Stimulated activated CD8-positive, alpha-beta memory T cell treated with anti-CD3 and anti-CD28 coated beads, Interleukin-12 subunit alpha, Interleukin-12 subunit beta, amount 100 ng/mL, for 24 hours (primary cell): ENCODE measurements at regions not wholly inside any gene's neighbourhood (a gene's known extent, or its start where the extent isn't known, plus 50 kb on each side); places are given as distances from the start of the nearest gene placed in this dataset.

Experiments used
- DNase-seq: peaks from one replicate; pipeline ENCODE4 v3.0.0-alpha.2; 2020; ENCODE audit errors: extremely low read depth

DNA sequence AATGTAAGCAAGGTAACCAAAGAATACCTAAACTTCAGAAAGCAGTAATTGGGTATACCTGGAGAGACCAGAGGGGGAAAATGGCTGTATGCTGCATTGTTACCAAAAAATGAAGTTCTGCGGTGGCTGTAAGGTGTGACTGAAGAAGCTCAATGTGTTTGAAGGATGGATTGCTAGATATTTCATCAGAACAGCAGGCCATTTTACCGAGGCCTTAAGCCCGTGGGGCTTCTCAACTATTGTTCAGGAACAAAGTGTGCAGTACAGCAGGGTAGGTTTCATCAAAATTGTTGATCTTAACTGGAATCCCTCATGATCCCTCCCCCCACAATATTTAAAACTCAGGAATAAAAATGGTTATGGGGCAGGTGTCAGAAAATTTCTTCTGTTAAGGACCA, 204.0 kb upstream of the GHITM start:
- DNase-seq: no peak

- no peak for DNase-seq
Measured at GRCh38 chr10:83935911-83936310, 203.4 kb upstream of the GHITM start.

GRCh38 chr10:83937161-83937560, 202.1 kb upstream of the GHITM start:
- DNase-seq: no peak

DNA sequence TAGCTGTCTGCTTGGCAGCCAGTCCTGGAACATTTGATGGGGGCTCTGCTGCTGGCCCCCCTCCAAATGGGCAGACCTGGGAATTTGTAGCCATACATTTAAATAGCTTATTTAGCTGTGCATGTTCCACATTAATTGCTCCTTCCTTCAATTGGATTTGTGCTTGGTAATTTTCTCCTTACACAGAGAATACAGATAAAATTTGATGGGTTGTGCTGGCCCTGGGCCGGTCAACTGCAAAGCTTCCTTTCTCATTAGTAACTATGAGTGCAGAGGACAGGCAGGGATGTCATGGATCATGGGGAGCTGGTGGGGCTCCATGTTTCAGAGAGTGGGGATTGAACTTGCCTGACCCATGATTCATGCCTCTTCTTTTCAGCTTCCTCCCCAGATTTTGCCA, 201.5 kb upstream of the GHITM start:
- DNase-seq: no peak

- no peak for DNase-seq
Measured at GRCh38 chr10:83941189-83941588, 198.1 kb upstream of the GHITM start.

- no peak for DNase-seq
Measured at GRCh38 chr10:83942410-83942809, 196.9 kb upstream of the GHITM start.

DNA sequence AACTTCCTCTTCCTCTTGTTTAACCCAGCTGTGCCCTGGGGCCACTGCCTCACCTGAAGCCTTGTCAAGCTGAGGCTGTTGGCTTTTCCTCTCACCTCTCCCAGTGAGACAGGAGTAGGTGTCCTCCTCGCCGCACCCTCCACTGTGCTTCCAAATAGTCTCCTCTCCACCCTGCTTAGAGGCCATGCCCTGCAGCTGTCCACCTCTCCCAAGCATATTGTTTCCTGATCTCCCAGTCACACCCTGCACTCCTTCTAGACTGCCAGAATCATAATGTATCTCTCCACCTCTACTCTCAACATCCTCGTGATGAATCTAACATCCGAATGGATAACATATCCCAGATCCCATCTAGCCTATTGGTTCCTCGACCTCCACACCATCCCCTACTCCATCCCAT, 196.3 kb upstream of the GHITM start:
- no peak for DNase-seq

DNA sequence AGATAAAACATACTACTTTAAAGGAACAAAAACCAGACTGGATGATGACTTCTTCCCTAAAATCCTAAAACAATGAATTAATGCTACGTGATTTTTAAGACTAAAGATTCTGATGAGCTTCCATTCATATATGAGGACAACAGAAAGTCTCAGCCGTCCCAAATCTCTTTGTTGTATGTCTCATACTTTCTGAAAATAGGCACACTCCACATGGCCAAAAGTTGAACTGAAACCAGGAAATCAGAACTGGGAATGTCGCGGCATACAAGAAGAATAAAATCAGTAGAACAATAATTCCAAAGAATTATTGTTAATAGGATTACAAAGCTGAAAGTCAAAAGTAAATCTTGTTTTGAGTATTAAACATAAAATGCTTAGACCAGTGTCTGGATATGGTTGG, 195.4 kb upstream of the GHITM start:
- no peak for DNase-seq

DNA sequence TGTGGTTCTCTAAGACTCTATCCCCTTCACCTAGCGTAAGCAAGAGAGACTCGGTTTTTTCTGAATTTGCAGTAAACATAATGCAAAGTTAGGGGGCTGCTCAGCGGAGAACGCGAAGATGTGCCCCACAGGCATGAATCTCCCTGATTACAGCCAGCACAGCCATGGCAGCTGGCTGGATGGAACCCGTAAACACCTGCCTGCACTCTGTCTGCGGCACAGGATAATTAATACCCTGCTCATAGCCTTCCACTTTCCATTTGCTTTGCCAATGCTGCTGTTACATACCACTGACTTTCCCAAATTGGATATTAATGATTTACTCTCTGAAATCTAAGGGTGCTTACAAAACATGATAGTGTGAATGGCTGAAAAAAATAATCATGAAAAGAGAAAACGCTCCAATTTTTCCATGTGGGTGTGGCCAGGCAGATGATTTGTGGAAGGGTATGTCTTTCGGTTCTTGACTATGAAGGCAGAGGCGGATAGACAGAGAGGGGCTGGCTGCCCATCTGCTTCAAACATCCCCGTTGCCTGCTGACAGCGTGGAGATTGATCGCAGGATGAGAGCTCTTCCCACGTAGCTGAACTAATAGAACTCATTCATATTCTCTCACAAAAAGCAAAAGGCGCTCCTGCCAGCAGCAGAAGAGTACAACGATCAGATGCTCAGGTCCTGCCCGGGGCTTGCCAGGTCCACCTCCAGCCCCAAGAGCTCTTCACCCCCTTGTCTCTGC, 193.2 kb upstream of the GHITM start:
- no peak for DNase-seq

- no peak for DNase-seq
Measured at GRCh38 chr10:83952314-83952713, 187.0 kb upstream of the GHITM start.

DNA sequence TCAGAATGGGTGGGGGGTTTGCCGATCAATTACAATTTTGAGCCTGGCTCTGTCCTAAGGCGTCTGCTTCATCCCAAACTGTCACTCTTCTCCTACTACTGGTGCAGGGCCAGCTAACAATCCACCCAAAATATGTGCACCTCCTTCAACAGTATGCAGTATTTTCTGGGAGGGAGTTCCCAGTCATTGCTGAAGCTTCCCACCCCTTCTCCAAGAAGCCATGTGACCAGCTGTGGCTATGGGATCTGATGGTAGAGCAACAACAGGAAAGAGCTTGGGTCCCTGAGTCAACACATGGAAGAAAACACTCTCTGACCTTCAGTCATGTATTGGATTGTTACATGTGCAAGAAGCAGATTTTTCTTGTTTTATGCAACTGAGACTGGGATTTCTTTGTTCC, 185.7 kb upstream of the GHITM start:
- no peak for DNase-seq

DNA sequence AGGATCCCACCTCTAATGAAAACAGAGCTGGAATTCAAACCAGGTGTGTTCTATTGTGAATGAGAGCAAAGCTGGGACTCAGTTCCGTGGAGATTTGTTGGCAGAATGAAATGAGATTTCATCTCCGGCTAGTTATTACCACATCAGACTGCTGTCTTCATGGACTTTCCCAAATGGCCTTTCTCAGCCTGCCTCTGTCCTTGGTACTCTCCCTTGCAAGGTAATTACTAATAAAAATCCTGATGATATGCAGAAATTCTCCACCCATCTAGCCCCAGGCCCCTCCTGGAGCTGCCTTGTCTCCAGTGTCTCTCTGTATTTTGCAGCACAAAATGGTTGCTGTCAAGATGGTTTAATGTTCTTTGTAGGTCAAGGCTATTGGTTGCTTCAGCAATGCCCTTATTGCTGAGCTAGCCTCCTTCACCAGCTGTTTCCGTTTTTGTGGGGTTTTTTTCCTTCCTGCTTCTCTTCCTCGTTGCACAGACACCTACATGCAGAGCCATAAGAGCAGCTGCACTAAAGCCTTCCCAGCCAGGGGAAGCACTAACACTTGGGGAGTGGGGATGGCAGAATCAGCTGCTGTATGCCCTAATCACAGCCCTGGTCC, 185.0 kb upstream of the GHITM start:
- no peak for DNase-seq

DNA sequence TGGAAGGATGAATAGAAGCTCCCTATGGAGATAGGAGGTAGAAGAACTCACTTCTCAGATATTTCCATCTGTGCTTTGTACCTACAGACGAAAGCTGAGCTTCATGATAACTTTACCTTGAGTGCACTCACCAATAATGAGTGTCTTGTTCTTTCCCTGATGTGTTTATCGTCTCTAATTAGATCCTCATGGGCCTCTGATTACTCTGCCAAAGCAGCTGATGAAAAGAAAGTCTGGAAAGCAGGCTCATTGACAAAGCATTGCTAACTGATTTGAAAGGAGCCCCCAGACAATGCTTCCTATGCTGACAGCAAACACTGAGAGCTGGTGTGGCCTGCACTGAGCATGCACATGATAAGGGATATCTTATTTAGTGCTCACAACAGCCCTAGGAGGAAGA, 183.9 kb upstream of the GHITM start:
- DNase-seq: no peak

- no peak for DNase-seq
Measured at GRCh38 chr10:83957168-83957947, 182.0 kb upstream of the GHITM start.

DNA sequence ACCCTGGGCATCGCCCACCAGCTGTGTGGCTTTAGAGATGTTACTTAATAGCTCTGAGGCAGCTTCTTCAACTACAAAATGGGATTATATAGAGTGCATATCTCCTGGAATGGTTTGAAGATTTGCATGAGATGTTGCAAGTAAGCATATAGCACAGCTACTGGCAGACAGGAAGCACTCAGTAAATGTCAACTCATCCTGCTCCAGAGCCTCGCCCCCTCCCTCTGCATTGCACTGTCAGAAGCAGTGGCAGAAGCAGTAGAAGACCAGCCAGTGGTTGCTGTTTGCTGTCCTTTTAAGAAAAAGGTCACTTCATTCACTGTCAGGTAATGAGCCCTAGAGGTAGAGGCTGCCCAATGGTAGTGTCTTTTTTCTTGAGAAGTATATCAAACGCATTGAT, 180.0 kb upstream of the GHITM start:
- no peak for DNase-seq

- DNase-seq: no peak
Measured at GRCh38 chr10:83960125-83960524, 179.2 kb upstream of the GHITM start.

DNA sequence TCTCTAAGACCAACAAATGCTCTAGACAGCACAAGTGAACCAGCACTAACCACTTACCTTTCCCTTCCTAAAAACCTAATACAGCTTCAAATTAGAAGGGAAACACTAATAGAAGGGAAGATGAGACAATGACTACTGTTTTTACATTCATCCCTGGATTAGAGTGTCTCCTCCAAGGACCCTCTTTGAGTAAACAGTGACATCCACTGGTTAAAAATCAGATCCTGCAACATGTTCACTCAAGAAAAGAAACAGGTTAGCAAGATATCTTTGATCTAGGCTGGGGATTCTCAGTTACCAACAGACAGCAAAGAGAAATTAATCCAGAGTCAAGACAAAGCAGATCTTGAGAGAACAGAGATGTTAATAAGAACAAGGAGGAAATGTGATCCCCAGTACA, 177.7 kb upstream of the GHITM start:
- no peak for DNase-seq

GRCh38 chr10:83963446-83963845, 175.9 kb upstream of the GHITM start:
- DNase-seq: no peak

DNA sequence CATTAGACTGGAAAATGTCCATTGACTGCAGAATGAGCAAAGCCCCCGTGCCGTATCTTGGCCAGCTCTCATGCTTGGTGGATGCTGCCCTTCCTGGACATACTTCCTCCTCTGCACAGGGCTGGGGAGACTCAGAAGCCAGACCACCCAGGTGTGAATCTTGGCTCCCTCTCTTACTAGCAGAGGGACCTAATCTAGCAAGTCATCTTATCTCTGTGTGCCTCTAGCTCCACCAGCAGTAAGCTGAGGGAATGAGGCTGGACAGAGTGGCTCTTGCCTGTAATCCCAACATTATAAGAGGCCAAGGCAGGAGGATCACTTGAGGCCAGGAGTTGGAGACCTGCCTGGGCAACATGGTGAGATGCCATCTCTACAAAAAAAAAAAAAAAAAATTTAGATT, 173.8 kb upstream of the GHITM start:
- DNase-seq: no peak

GRCh38 chr10:83968052-83968451, 171.3 kb upstream of the GHITM start:
- no peak for DNase-seq

DNA sequence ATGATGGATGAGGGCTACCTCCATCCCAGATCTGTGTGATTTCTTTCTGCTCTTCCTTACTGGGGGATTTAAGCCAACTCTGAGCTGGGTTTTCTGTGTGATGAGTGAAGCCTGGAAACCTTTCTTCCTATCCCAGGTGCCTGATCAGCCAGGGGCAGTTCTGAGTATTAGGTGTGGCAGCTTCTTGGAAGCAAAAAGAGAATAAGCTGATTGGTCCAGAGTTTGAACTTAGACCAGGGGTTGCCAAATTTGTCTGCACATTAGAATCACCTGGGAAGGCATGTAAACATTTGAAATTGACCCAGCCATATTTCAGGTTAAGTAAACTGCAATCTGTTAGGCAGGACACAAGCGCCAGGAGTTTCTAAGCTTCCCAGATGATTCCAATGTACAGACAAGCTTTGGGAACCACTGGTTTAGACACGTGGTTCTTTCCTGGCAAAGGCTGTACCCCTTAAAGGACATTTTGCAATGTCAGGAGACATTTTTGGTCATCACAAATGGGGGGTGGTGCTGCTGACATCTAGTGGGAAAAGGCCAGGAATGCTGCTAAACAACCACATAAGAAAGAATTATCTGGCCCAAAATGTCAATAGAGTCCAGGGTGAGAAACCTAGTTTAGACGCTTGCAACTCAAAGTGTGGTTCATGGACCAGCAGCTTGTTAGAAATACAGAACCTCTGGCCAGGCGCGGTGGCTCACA, 160.5 kb upstream of the GHITM start:
- no peak for DNase-seq

DNA sequence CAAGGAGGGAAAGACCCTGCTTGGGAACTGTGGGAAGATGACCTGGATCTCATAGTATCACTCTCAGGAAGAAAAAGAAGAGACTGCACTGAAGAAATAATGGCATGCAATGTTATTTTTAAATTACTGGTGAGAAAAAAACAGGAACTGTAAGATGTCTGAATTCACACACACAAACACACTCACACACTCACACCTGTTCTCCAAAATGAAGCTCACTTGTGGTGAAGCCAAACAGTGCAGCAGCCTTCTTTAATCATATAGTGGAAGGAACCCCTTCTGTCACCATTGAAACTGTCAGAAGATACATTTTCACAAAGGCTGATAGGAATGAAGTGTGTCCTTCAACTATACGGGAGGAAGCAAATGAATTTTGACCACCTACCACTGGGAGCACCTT, 156.5 kb upstream of the GHITM start:
- DNase-seq: no peak
